Keratinocyte (primary cell): ENCODE measurements at regions not wholly inside any gene's neighbourhood (a gene's known extent, or its start where the extent isn't known, plus 50 kb on each side); places are given as distances from the start of the nearest gene placed in this dataset.

ENCODE experiments used
- DNase-seq: peaks from one replicate; pipeline ENCODE4 v3.0.0-alpha.2; 2011; ENCODE audit warnings: low read depth, missing footprints, low spot score
- FAIRE-seq: peaks from 2 replicates; lab custom pipeline; 2011; peaks lifted over from hg19 to GRCh38; lab: Jason Lieb, UNC
- H2AFZ ChIP-seq: 2 replicates; pipeline ENCODE4 v1.6.0; 2012; ENCODE audit warnings: low read length, control low read depth, inconsistent platforms; ENCODE audit not compliant: control insufficient read depth
- H3K27ac ChIP-seq: 2 replicates; pipeline ENCODE4 v1.5.1; 2011; ENCODE audit warnings: low read length; ENCODE audit not compliant: control insufficient read depth, insufficient read depth
- H3K27me3 ChIP-seq: 3 replicates; pipeline ENCODE4 v1.6.0; 2011; ENCODE audit warnings: low read length; ENCODE audit not compliant: control insufficient read depth, insufficient read depth; ENCODE audit errors: extremely low read depth
- H3K36me3 ChIP-seq, 2 experiments: 2 replicates in 1 of 2; 3 replicates in 1 of 2; pipeline ENCODE4 v1.5.1; 2011; ENCODE audit warnings: low read length in 2 of 2, mild to moderate bottlenecking in 1 of 2; ENCODE audit not compliant: control insufficient read depth in 2 of 2, insufficient read depth in 2 of 2; ENCODE audit errors: extremely low read depth in 1 of 2
- H3K4me1 ChIP-seq: 3 replicates; pipeline ENCODE4 v1.5.1; 2011; ENCODE audit warnings: low read length; ENCODE audit not compliant: control insufficient read depth, insufficient read depth; ENCODE audit errors: extremely low read depth
- H3K4me2 ChIP-seq: 3 replicates; pipeline ENCODE4 v1.6.0; 2011; ENCODE audit warnings: low read depth, low read length; ENCODE audit not compliant: control insufficient read depth, insufficient read depth; ENCODE audit errors: extremely low read depth
- H3K4me3 ChIP-seq, 3 experiments: fragments of 200-600 bp in 1 of 3; sonication (generic) in 1 of 3; 2 replicates in 2 of 3; 3 replicates in 1 of 3; pipeline ENCODE4 v1.5.1; 2011 to 2016; ENCODE audit warnings: low read length in 3 of 3, mild to moderate bottlenecking in 3 of 3, control low read depth in 2 of 3, inconsistent platforms in 1 of 3, low read depth in 1 of 3, mixed read lengths in 1 of 3, mixed run types in 1 of 3, moderate library complexity in 1 of 3; ENCODE audit not compliant: control insufficient read depth in 2 of 3, insufficient read depth in 2 of 3; ENCODE audit errors: extremely low read depth in 1 of 3
- H3K79me2 ChIP-seq: 2 replicates; pipeline ENCODE4 v1.6.0; 2012; ENCODE audit warnings: low read length; ENCODE audit not compliant: control insufficient read depth, insufficient read depth
- H3K9ac ChIP-seq: 3 replicates; pipeline ENCODE4 v1.6.0; 2011; ENCODE audit warnings: low read length; ENCODE audit not compliant: control insufficient read depth, insufficient read depth; ENCODE audit errors: extremely low read depth
- H3K9me1 ChIP-seq: 3 replicates; pipeline ENCODE4 v1.6.0; 2011; ENCODE audit warnings: low read length; ENCODE audit not compliant: control insufficient read depth, insufficient read depth; ENCODE audit errors: extremely low read depth
- H3K9me3 ChIP-seq: 2 replicates; pipeline ENCODE4 v1.5.1; 2012; ENCODE audit warnings: low read depth, low read length; ENCODE audit not compliant: control insufficient read depth
- H4K20me1 ChIP-seq: 3 replicates; pipeline ENCODE4 v1.6.0; 2011; ENCODE audit warnings: low read length; ENCODE audit not compliant: control insufficient read depth, insufficient read depth; ENCODE audit errors: extremely low read depth
- CTCF ChIP-seq, 3 experiments: IDR thresholded peaks in 1 of 3; conservative IDR thresholded peaks in 1 of 3; optimal IDR thresholded peaks in 1 of 3; 2 replicates in 2 of 3; 3 replicates in 1 of 3; pipeline versions ENCODE3 to v1.5.1; 2011; ENCODE audit warnings: low read length in 3 of 3, mild to moderate bottlenecking in 3 of 3, moderate library complexity in 2 of 3, control low read depth in 1 of 3, inconsistent platforms in 1 of 3; ENCODE audit not compliant: insufficient read depth in 2 of 3; ENCODE audit errors: extremely low read depth in 1 of 3
- EZH2 ChIP-seq: IDR thresholded peaks from one replicate; pipeline ENCODE4 v1.6.1; 2012; ENCODE audit warnings: inconsistent platforms, mild to moderate bottlenecking, low read length, moderate library complexity
- dilution Hi-C: fragments of 300-500 bp; cut with MboI; formaldehyde crosslinking; loops from one replicate; pipeline ENCODE4 v1.7.0; 2020; ENCODE audit warnings: low sequenced_read_pairs; ENCODE audit not compliant: extremely low pct_ligation_motif_present

- FAIRE-seq (no peak), DNase-seq (no peak)
- Histone ChIP-seq H3K9ac (no peak overlapping the region), H3K27ac (no peak overlapping the region), H2AFZ (no peak overlapping the region), H3K4me1 (no peaks in the 10 kb centered on the region), H3K9me3 (no peaks in the 10 kb centered on the region), H3K9me1 (no peaks in the 10 kb centered on the region), H4K20me1 (no peaks in the 10 kb centered on the region), H3K4me2 (no peak overlapping the region), H3K36me3 (no peaks in the 10 kb centered on the region), H3K79me2 (no peaks in the 10 kb centered on the region), H3K27me3 (no peaks in the 10 kb centered on the region), H3K4me3 (no peak overlapping the region)
- TF ChIP-seq CTCF (optimal IDR thresholded peaks at IDR 0.05 in 1 of 3, IDR thresholded peaks at IDR 0.05 in 1 of 3, conservative IDR thresholded peaks at IDR 0.05 in 1 of 3; ENCODE audit: extremely low read depth in 1 of 3, insufficient read depth in 2 of 3, low read length in 3 of 3) (no peak), EZH2 (no peak)
- dilution Hi-C loops = no loop called here
Observed at GRCh38 chr6:9634776-9635175, 780.1 kb downstream of the TFAP2A start.

- no peaks in the 10 kb centered on the region for H3K79me2 ChIP-seq
- dilution Hi-C loops = no loop called here
- no peak overlapping the region for H3K27ac ChIP-seq
- DNase-seq (no peak), FAIRE-seq (no peak)
- no peaks in the 10 kb centered on the region for H3K9me1 ChIP-seq
- TF ChIP-seq CTCF (optimal IDR thresholded peaks at IDR 0.05 in 1 of 3, IDR thresholded peaks at IDR 0.05 in 1 of 3, conservative IDR thresholded peaks at IDR 0.05 in 1 of 3; ENCODE audit: extremely low read depth in 1 of 3, insufficient read depth in 2 of 3, low read length in 3 of 3) = no peak
- no peak for TF ChIP-seq EZH2
- H2AFZ ChIP-seq = no peak overlapping the region
- H3K4me1 ChIP-seq = no peaks in the 10 kb centered on the region
- H3K4me3 ChIP-seq = no peak overlapping the region
- no peaks in the 10 kb centered on the region for H3K27me3 ChIP-seq
- H3K36me3 ChIP-seq = no peaks in the 10 kb centered on the region
- H3K9ac ChIP-seq = no peak overlapping the region
- no peaks in the 10 kb centered on the region for H3K9me3 ChIP-seq
- H4K20me1 ChIP-seq = no peaks in the 10 kb centered on the region
- no peak overlapping the region for H3K4me2 ChIP-seq
Observed at GRCh38 chr6:9632026-9632425, 782.8 kb downstream of the TFAP2A start.
